ENCODE measurements at regions not wholly inside any gene's neighbourhood (a gene's known extent, or its start where the extent isn't known, plus 50 kb on each side); places are given as distances from the start of the nearest gene placed in this dataset.
"Not testable (repeated sequence)": the region's sequence is repeated elsewhere in the genome, so short reads cannot be mapped to it uniquely, and the experiment has no call there.

- Histone ChIP-seq H3K9me2 (ENCODE audit: insufficient read depth) (no peaks in the 10 kb centered on the region), H4K20me1 (ENCODE audit: insufficient read depth) (no peaks in the 10 kb centered on the region), H3K4me1 (ENCODE audit: control insufficient read depth in 1 of 2, insufficient read depth in 2 of 2, low read length in 2 of 2) (no peaks in the 10 kb centered on the region), H3K4me2 (ENCODE audit: low read length) (no peak overlapping the region), H3K4me3 (replicated peaks in 1 of 2; ENCODE audit: low read depth in 1 of 2, low read length in 2 of 2) (no peak overlapping the region), H3K9me3 (ENCODE audit: control insufficient read depth in 1 of 2, insufficient read depth in 1 of 2, low read depth in 1 of 2, low read length in 2 of 2) (no peaks in the 10 kb centered on the region), H3K27ac (ENCODE audit: low read depth, low read length) (no peak overlapping the region), H2AFZ (ENCODE audit: low read depth, low read length, poor library complexity, severe bottlenecking) (no peak overlapping the region), H3K79me2 (ENCODE audit: insufficient read depth, low read length) (no peaks in the 10 kb centered on the region), H3K27me3 (ENCODE audit: insufficient read depth, low read length) (peaks cover 9% of the 10 kb centered on the region), H3K36me3 (ENCODE audit: control insufficient read depth in 1 of 2, insufficient read depth in 2 of 2, low read length in 2 of 2) (no peaks in the 10 kb centered on the region), H3K9ac (ENCODE audit: low read length) (no peak overlapping the region)
- DNase-seq (ENCODE audit: low read depth, low spot score) (no peak), ATAC-seq (no peak)
- RAD21 ChIA-PET (ENCODE audit: low non-redundant PET in 1 of 2, low total read pairs in 2 of 2, uncharacterized antibody in 2 of 2, unreplicated experiment in 2 of 2): no interaction called here
- TF ChIP-seq SIN3A (IDR thresholded peaks at IDR 0.05; ENCODE audit: low read depth) (no peak), CTCF (IDR thresholded peaks at IDR 0.05 in 2 of 3, conservative IDR thresholded peaks at IDR 0.05 in 1 of 3; ENCODE audit: borderline replicate concordance in 1 of 3, insufficient read depth in 1 of 3, low read depth in 2 of 3, low read length in 2 of 3) (0 out of 6 replicates have a peak, but pooled peaks of 1 of the 3 experiments have one; percentile 1), CBX3 (IDR thresholded peaks at IDR 0.05; ENCODE audit: low read depth) (no peak), FOSL1 (IDR thresholded peaks at IDR 0.05; ENCODE audit: low read depth) (no peak)
- intact Hi-C loops (cut with micrococcal nuclease): no loop called here
- BruUV-seq (replicated peaks): no TSS peak
- CTCF ChIA-PET: no interaction called here
- POLR2A ChIA-PET: no interaction called here
Observed at GRCh38 chr10:113499806-113500205, 53.0 kb upstream of the HABP2 start.

- H3K9me3 ChIP-seq (ENCODE audit: control insufficient read depth in 1 of 2, insufficient read depth in 1 of 2, low read depth in 1 of 2, low read length in 2 of 2); intact Hi-C loops (cut with micrococcal nuclease); H3K9me2 ChIP-seq (ENCODE audit: insufficient read depth); H3K9ac ChIP-seq (ENCODE audit: low read length); RAD21 ChIA-PET (ENCODE audit: low non-redundant PET in 1 of 2, low total read pairs in 2 of 2, uncharacterized antibody in 2 of 2, unreplicated experiment in 2 of 2); CTCF ChIA-PET; ATAC-seq; H3K36me3 ChIP-seq (ENCODE audit: control insufficient read depth in 1 of 2, insufficient read depth in 2 of 2, low read length in 2 of 2); H3K4me3 ChIP-seq (replicated peaks in 1 of 2; ENCODE audit: low read depth in 1 of 2, low read length in 2 of 2); H3K27ac ChIP-seq (ENCODE audit: low read depth, low read length); H3K4me1 ChIP-seq (ENCODE audit: control insufficient read depth in 1 of 2, insufficient read depth in 2 of 2, low read length in 2 of 2); BruUV-seq (replicated peaks); H3K79me2 ChIP-seq (ENCODE audit: insufficient read depth, low read length); H2AFZ ChIP-seq (ENCODE audit: low read depth, low read length, poor library complexity, severe bottlenecking); DNase-seq (ENCODE audit: low read depth, low spot score); H4K20me1 ChIP-seq (ENCODE audit: insufficient read depth); POLR2A ChIA-PET; H3K4me2 ChIP-seq (ENCODE audit: low read length): not testable (repeated sequence)
- peaks cover 19% of the 10 kb centered on the region for H3K27me3 ChIP-seq (ENCODE audit: insufficient read depth, low read length)
Observed at GRCh38 chr10:113501031-113501430, 51.8 kb upstream of the HABP2 start.
